Prostate gland (tissue), 2 donors: ENCODE measurements at regions not wholly inside any gene's neighbourhood (a gene's known extent, or its start where the extent isn't known, plus 50 kb on each side); places are given as distances from the start of the nearest gene placed in this dataset.

Experiments used
- DNase-seq: peaks from one replicate; pipeline ENCODE4 v3.0.0-alpha.2; 2019; ENCODE audit warnings: low spot score
- H3K27ac ChIP-seq, 2 donors: fragments of 200-600 bp; sonication (generic); 2 replicates each; pipeline ENCODE4 v1.5.1; 2017 to 2019
- H3K27me3 ChIP-seq: fragments of 200-600 bp; sonication (generic); replicated peaks from 2 replicates; pipeline ENCODE4 v1.5.1; 2019; ENCODE audit not compliant: insufficient read depth
- H3K36me3 ChIP-seq, 2 donors: fragments of 200-600 bp; sonication (generic); 1 replicate in 1 of 2; 2 replicates in 1 of 2; pipeline versions ENCODE4 v1.5.1 to v1.8.1; 2017 to 2019
- H3K4me1 ChIP-seq: fragments of 200-600 bp; sonication (generic); replicated peaks from 2 replicates; pipeline ENCODE4 v1.5.1; 2019
- H3K4me3 ChIP-seq, 2 donors: fragments of 200-600 bp; sonication (generic); 2 replicates each; pipeline ENCODE4 v1.5.1; 2017 to 2019
- H3K9me3 ChIP-seq: fragments of 200-600 bp; sonication (generic); 2 replicates; pipeline ENCODE4 v1.5.1; 2017
- POLR2A ChIP-seq: fragments of 450-650 bp; IDR thresholded peaks from one replicate; pipeline ENCODE4 v1.6.1; 2016; ENCODE audit warnings: antibody characterized with exemption, mild to moderate bottlenecking
- POLR2AphosphoS5 ChIP-seq: sonication (generic); formaldehyde crosslinking; IDR thresholded peaks from one replicate; pipeline ENCODE4 v1.6.1; 2017; ENCODE audit warnings: antibody characterized with exemption
- WGBS: methylation state at CpG from one replicate; pipeline ENCODE4 v1.1.5; 2018; 5-methylcytosine and 5-hydroxymethylcytosine counted together
- intact Hi-C: fragments of 100-400 bp; cut with DNase I; formaldehyde crosslinking; loops from one replicate; pipeline ENCODE4 v1.14.2; 2022
- TF ChIP-seq, protein P1 (sequence below), 4 experiments: fragments of 200-600 bp in 2 of 4; fragments of 450-650 bp in 2 of 4; sonication (generic) in 2 of 4; IDR thresholded peaks; 1 replicate in 3 of 4; 2 replicates in 1 of 4; pipeline ENCODE4 v1.5.1; 2016 to 2019; ENCODE audit warnings: antibody characterized with exemption in 4 of 4, mild to moderate bottlenecking in 2 of 4, moderate library complexity in 2 of 4

- no peak overlapping the region for H3K27ac ChIP-seq
- no peaks in the 10 kb centered on the region for H3K9me3 ChIP-seq
- H3K4me1 ChIP-seq = no peaks in the 10 kb centered on the region
- intact Hi-C loops = no loop called here
- TF ChIP-seq, protein P1, sequence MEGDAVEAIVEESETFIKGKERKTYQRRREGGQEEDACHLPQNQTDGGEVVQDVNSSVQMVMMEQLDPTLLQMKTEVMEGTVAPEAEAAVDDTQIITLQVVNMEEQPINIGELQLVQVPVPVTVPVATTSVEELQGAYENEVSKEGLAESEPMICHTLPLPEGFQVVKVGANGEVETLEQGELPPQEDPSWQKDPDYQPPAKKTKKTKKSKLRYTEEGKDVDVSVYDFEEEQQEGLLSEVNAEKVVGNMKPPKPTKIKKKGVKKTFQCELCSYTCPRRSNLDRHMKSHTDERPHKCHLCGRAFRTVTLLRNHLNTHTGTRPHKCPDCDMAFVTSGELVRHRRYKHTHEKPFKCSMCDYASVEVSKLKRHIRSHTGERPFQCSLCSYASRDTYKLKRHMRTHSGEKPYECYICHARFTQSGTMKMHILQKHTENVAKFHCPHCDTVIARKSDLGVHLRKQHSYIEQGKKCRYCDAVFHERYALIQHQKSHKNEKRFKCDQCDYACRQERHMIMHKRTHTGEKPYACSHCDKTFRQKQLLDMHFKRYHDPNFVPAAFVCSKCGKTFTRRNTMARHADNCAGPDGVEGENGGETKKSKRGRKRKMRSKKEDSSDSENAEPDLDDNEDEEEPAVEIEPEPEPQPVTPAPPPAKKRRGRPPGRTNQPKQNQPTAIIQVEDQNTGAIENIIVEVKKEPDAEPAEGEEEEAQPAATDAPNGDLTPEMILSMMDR (IDR thresholded peaks at IDR 0.05) = no peak
- TF ChIP-seq POLR2A (no peak), POLR2AphosphoS5 (no peak)
- no peak for DNase-seq
- 48% methylated on average over 1 of the region's 1 CpG for WGBS
- H3K36me3 ChIP-seq = no peaks in the 10 kb centered on the region
- no peak overlapping the region for H3K4me3 ChIP-seq
- no peaks in the 10 kb centered on the region for H3K27me3 ChIP-seq
These were observed 116.7 kb downstream of the XCL2 start for GRCh38 chr1:168427051-168427450.

- 92% methylated on average over 2 of the region's 2 CpGs for WGBS
- H3K4me1 ChIP-seq = no peaks in the 10 kb centered on the region
- H3K4me3 ChIP-seq = no peak overlapping the region
These were observed 119.5 kb downstream of the XCL2 start for GRCh38 chr1:168424281-168424680.

DNA sequence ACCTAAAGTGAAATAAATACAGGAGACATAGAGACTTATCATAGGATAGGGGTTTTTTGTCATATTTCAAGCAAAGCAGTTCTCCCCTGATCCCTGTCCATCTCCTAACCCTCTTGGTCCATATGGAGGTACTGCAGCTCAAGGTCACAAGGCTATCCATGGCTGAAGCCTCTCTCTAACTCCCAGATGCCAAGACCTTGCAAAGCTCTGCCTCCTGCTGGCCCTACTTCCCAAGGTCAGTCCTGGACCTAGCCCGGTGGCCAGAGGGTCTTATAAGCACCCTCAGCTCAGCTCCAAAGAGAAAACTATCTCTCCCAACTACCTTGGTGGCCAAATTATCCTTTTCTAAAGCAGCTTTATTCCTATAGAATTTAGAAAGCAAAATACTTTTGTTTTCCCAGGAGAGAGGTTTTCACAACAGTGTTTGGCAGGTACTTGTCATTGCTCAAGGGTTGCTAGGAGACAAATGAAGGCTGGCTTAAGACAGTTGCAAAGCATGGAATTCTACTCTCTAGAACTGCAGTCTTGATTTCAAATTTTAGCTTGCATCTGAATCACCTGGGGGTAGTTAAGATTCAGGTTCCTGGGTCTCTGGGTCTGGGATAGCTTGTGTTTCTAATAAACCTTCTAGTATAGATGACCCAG is 121.5 kb downstream of the XCL2 start:
- TF ChIP-seq POLR2AphosphoS5 (no peak), POLR2A (no peak)
- TF ChIP-seq, protein P1 (IDR thresholded peaks at IDR 0.05) = no peak
- Histone ChIP-seq H3K4me3 (no peak overlapping the region), H3K27ac (no peak overlapping the region), H3K9me3 (no peaks in the 10 kb centered on the region), H3K27me3 (no peaks in the 10 kb centered on the region), H3K36me3 (no peaks in the 10 kb centered on the region), H3K4me1 (no peaks in the 10 kb centered on the region)
- intact Hi-C loops = no loop called here
- no peak for DNase-seq
- WGBS = 92% methylated on average over 1 of the region's 1 CpG

More at GRCh38 chr1:168424281-168424680, 119.5 kb downstream of the XCL2 start:
- DNase-seq = no peak
- Histone ChIP-seq H3K9me3 (no peaks in the 10 kb centered on the region), H3K27me3 (no peaks in the 10 kb centered on the region), H3K36me3 (no peaks in the 10 kb centered on the region), H3K27ac (no peak overlapping the region)
- intact Hi-C loops = no loop called here
- TF ChIP-seq, protein P1 (IDR thresholded peaks at IDR 0.05) = no peak
- TF ChIP-seq POLR2AphosphoS5 (no peak), POLR2A (no peak)

DNA sequence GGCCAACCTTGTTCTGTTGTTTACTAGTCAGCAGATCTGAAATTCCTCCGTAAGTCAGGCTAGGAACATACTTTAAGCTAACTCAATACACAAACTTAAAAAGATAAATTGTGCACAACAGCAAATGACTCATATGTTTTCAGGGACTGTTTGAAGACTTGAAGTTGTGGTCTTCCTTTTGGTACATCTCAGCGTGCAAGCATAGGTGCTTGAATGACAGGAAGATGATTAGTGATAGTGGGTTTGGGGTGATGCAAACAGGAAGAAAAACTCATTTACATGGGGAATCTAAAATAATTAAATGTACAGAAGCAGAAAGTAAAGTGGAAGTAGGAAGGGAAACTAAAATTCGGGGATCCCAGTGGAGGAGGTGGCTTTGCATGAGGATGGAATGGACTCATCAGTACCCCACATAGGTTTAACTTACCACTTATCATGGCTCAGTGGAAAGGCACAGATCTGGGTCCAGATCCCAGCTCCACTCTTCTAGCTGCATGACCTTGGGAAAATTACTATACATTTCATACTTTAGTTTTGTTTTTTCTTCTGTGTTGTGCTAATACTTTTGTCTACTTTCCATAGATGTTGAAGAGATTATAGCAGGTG is 122.3 kb downstream of the XCL2 start:
- WGBS = 86% methylated on average over 3 of the region's 3 CpGs
- no peaks in the 10 kb centered on the region for H3K27me3 ChIP-seq
- no peak for DNase-seq
- H3K9me3 ChIP-seq = no peaks in the 10 kb centered on the region
- no peak for TF ChIP-seq POLR2AphosphoS5
- TF ChIP-seq POLR2A = no peak
- H3K4me3 ChIP-seq = no peak overlapping the region
- no peaks in the 10 kb centered on the region for H3K36me3 ChIP-seq
- no peaks in the 10 kb centered on the region for H3K4me1 ChIP-seq
- intact Hi-C loops = no loop called here
- no peak overlapping the region for H3K27ac ChIP-seq

DNA sequence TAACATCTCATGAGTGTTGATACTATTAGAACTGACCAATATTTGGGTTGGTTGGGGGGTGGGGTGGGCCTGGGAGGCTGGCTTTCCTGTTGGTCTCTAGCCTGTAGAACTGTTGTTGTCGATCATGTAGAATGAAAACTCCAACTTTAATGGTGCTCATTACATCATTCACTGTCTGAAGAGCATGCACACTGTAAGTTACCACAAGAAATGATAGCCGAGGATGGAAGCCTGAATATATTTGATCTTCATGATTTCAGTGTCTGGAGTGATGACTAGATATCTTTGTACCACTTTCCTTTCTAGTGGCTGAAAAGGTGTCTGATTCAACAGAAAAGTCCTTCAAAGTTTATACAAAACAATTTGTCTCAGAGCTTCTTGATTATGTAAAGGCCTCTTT is 123.6 kb downstream of the XCL2 start:
- WGBS = 85% methylated on average over 2 of the region's 2 CpGs
- no peak for DNase-seq
- Histone ChIP-seq H3K9me3 (no peaks in the 10 kb centered on the region), H3K4me3 (no peak overlapping the region), H3K27me3 (no peaks in the 10 kb centered on the region), H3K4me1 (no peaks in the 10 kb centered on the region), H3K36me3 (no peaks in the 10 kb centered on the region), H3K27ac (no peak overlapping the region)
- intact Hi-C loops = no loop called here
- TF ChIP-seq POLR2A = no peak
- TF ChIP-seq POLR2AphosphoS5 = no peak
- TF ChIP-seq, protein P1 (IDR thresholded peaks at IDR 0.05) = no peak
